ENCODE measurements at regions not wholly inside any gene's neighbourhood (a gene's known extent, or its start where the extent isn't known, plus 50 kb on each side); places are given as distances from the start of the nearest gene placed in this dataset.

DNA sequence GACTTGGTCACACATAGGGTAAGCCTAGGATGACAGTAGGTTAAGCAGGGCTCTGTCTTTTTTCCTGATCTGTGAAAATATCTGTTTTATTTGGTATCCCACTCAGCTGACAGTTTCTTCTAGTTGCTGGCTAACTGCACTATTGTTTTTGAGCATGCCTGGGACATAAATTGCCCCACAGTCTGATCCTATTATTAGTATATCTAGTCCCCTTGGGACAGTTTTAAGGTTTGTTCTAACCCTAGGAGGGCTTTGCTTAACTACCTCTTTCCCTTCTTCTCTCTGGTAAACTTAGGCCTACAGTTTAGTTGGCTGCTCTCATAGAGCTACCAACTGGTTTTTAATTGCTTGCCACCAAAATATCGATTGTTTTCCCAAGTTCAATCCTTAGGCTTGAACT is 446.6 kb downstream of the ARHGEF28 start:
- DNase-seq, result no peak

- DNase-seq, result no peak
Measured at GRCh38 chr5:74070766-74071165, 444.8 kb downstream of the ARHGEF28 start.

DNA sequence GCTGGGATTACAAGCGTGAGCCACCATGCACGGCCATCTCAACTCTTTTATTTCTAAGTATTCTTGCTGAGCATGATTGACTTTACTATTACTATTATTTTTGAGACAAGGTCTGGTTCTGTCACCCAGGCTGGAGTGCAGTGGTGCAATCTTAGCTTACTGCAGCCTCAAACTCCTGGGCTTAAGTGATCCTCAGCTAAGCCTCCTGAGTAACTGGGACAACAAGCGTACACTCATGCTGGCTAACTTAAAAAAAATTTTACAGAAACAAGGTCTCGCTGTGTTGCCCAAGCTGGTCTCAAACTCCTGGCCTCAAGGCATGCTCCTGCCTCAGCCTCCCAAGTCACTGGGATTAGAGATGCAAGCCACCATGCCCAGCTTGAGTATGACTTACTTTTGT is 443.7 kb downstream of the ARHGEF28 start:
- no peak for DNase-seq

DNA sequence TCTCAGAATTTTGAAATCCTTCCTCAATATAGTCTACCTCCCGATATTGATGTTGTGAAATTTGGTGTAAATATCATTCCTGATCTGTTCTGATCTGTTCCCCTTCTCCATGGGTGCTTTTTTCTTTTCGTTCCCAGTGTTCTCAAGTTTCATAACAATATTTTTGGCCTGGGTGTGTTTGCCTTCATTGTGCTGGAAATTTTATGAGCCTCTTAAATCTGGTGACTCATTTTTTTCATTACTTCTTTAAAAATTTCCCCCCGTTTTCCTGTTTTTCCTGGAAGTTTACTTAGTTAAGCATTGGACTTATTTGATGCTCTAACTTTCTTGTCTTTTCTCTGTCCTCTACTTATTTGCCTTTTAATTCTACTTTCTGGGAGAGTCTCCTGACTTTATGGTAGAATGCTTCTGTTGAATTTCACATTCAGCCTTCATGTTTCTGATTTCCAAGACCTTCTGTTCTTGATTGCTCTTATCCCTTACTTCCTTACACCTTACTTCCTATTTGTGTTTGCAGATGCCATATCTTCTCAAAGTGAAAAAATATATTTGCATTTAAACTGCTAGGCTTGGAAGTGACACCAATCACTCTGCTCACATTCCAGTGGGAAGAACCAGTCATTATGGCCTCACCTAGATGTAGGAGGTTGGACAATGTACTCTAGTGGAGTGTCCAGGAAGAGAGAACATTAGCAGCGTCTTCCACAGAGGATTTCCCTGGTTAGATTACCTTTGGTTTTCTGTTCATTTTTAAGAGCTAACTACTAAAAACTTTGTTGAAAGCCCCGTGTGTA is 441.9 kb downstream of the ARHGEF28 start:
- DNase-seq, result no peak

DNA sequence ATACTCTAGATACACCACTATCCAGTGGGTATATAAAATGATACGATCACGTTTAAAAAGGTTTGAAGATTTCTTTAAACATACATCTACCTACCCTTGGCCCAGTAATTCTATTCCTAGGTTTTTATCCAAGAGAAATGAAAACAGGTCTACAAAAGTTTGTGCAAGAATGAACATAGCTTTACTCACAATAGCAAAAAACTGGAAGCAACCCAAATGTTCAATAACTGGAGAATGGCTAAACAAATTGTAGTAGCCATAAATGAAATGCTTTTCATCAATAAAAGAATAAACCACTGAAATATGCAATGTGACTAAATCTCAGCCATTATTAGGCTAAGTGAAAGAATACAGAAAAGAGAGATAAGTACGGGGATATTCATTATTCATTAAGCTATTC is 438.9 kb downstream of the ARHGEF28 start:
- no peak for DNase-seq

DNA sequence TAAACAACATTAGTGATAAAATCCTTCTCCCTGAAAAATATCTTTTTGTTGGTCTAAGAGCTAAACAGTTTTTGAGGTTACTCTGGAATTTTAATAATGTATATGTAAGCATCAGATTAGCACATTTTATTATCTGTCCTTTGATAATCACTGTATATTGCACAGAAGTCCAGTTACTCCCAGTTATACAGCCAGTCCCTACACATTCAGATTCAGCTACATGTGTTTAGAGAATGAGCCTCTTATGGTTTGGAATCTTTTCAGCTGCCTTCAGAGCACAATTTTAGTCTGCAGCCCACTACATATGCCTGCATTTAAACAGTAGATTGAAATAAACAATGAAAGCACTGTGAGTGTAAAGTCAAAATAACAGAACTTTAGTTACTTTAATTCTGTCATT is 438.2 kb downstream of the ARHGEF28 start:
- no peak for DNase-seq

DNA sequence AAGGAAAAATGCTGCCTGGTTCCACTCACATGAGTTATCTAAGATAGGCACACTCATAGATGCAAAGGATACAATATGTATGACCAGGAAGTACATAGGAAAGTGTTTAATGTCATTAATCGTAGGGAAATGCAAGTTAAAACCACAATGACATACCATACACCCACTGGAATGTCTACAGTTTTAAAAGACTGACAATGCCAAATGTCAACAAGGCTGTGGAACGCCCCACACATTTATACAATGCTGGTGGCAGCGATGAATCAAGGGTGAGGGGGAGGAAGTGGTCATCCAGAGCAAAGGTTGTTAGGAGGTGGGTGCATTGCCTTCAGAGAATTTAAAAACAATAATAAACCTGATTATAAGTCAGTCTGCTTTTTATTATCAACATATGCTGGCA is 437.8 kb downstream of the ARHGEF28 start:
- no peak for DNase-seq

GRCh38 chr5:74063346-74063745 is 437.4 kb downstream of the ARHGEF28 start:
- no peak for DNase-seq

DNA sequence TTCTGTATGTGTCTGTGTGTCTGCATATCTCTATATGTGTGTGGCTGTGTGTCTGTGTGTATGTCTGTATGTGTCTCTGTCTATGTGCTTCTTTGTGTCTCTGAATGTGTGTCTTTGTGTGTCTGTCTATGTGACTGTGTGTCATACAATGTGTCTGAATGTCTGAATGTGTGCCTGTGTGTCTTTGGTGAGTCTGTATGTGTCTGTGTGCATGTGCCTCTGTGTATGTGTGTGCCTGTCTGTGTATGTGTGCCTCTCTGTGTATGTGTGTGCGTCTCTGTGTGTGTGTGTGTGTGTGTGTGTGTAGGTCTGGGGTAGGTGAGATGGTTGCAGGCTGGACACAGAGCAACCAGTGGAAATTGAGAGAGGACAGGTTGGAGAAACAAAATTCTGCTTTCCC is 435.3 kb downstream of the ARHGEF28 start:
- no peak for DNase-seq

- no peak for DNase-seq
Measured at GRCh38 chr5:74059706-74060105, 433.7 kb downstream of the ARHGEF28 start.

GRCh38 chr5:74056789-74057164 is 430.8 kb downstream of the ARHGEF28 start:
- DNase-seq, result peak; percentile 29

GRCh38 chr5:74056107-74056788 is 430.3 kb downstream of the ARHGEF28 start:
- DNase-seq, result no peak

- DNase-seq, result no peak
Measured at GRCh38 chr5:74055486-74056106, 429.6 kb downstream of the ARHGEF28 start.

GRCh38 chr5:74054641-74055421 is 428.8 kb downstream of the ARHGEF28 start:
- DNase-seq, result no peak

DNA sequence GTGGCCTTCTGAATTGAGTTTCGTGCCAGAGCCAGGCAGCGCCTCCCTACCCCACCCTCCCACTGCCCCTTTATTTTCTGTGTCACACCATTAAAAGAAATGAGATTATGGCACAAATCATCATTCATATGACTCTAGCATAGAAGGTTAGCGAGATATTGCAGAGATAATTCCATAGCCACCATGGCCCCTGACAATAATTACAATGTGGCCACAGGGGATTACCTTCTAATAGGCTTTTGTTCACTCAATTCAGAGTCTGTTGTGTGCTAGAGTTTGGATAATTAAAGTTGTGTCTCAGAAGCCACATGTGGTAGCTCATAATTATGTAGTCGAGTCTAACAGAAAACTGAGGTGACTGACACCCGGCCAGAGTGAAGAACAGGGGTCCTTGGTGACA is 428.1 kb downstream of the ARHGEF28 start:
- DNase-seq, result no peak

DNA sequence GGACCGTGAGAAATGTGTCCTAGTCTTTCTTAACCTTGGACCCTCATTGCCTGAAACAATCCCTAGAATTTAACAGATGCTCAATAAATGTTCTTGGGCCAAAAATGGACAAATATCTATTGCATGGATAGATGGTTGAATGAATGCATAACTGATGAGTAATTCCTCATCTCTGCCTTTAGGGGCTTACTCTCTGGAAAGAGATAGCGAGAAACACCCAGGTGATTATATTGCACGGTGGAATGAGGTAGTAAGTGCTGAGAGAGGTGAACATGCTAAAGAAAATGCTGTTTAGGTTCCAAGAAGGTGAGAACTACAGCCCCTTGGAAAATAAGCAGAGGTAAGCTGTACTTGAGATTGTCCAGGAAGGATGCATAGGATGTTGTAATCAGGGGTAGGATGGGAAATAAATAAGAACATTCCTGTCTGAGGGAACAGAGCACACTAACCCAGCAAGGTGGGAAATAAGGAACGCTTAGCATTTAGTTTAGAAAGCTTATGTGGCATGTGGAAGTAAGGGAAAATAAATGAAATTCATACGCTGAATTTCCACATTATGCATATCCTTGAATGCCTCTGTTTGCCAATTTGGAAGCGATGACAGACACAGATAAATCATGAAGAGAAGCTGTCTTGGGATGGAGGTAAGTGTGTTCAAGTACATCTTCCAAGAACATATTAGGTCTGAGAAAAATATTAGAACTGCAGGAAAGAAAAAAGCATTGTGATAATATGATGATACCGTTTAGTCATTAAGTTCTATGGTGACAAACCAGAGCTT is 426.6 kb downstream of the ARHGEF28 start:
- DNase-seq, result no peak

DNA sequence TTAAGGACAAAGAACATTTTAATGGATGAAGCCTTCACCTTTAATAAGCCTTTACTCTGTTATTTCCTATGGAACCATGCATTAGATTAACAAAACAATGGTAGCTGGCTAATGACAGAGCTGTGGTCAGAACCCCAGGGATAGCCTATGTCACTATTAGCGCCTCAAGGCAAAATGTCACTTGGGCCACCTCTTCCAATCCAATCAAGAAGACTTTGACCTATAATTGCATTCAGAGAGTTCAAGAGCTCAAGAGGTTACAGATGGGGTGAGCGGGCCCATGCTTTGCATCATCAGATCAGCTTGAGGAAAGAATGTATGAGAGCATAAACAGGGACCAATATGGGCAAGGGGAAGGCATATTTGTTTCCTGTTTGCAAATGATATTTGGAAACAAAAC is 425.1 kb downstream of the ARHGEF28 start:
- no peak for DNase-seq

GRCh38 chr5:74044936-74045335 is 418.9 kb downstream of the ARHGEF28 start:
- no peak for DNase-seq

- DNase-seq, result no peak
Measured at GRCh38 chr5:74042959-74043358, 417.0 kb downstream of the ARHGEF28 start.

- no peak for DNase-seq
Measured at GRCh38 chr5:74042559-74042958, 416.6 kb downstream of the ARHGEF28 start.

DNA sequence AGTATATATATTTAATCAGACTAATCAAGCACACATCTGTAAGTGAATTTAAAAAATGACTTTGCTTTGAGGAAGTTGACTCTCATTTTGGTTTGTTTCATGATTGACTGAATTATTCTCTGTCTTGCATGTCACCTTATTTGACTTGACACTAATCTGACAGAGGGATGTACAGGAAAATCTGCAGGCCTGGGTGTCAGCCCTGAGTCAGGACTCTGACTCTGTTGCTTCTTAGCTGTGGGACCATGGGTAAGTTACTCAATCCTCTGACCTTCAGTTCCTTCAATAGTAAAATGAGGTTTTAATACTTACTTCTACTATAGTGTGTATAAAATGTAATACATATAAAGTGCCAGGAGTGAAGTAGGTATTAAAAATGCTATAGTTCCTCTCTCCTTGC is 415.9 kb downstream of the ARHGEF28 start:
- no peak for DNase-seq

DNA sequence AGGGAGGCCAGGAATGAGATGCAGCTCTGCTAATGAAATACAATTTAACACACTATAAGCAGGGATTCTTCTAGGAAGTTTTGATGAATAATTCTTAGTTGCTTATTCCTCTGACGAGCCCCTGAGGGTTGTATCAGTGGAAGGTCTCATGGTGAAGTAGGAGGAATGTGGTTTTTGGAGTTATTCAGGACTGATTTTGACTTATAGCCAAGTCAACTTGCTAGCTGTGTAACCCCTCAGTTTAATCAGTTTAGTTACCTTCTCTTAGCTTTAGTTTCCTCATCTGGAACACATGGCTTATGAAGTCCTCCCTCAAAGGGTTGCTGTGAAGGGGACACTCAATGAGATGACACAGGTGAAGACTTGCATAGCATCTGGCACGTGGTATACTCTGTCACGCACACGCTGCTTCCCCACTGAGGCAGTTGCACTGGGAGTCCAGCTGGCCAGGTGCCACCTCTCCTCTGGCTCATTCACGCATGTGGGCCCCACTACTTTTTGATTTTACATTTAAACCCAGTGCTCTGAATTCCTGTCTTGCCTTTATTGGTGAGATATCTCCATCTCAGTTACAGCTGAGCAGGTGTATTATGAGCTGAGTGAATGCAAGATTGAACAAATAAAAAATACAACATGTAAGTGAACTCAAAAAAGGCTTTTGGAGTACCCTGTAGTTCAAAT is 415.0 kb downstream of the ARHGEF28 start:
- DNase-seq, result no peak

All from hematopoietic multipotent progenitor cell treated with erythropoietin and hydrocortisone succinate and interleukin-3 and kit ligand, for 4 days (in vitro differentiated cells).